ENCODE measurements at regions not wholly inside any gene's neighbourhood (a gene's known extent, or its start where the extent isn't known, plus 50 kb on each side); places are given as distances from the start of the nearest gene placed in this dataset.

GRCh38 chr12:60027266-60027665 lies 431.4 kb downstream of the SLC16A7 start:
- no peak for TF ChIP-seq CTCF (IDR thresholded peaks at IDR 0.05)
- TF ChIP-seq POLR2AphosphoS5 (IDR thresholded peaks at IDR 0.05) = no peak
- TF ChIP-seq POLR2A (IDR thresholded peaks at IDR 0.05) = no peak
- TF ChIP-seq EP300 (IDR thresholded peaks at IDR 0.05) = no peak

Measured in sigmoid colon (tissue), 4 donors.